ENCODE measurements at regions not wholly inside any gene's neighbourhood (a gene's known extent, or its start where the extent isn't known, plus 50 kb on each side); places are given as distances from the start of the nearest gene placed in this dataset.

DNA sequence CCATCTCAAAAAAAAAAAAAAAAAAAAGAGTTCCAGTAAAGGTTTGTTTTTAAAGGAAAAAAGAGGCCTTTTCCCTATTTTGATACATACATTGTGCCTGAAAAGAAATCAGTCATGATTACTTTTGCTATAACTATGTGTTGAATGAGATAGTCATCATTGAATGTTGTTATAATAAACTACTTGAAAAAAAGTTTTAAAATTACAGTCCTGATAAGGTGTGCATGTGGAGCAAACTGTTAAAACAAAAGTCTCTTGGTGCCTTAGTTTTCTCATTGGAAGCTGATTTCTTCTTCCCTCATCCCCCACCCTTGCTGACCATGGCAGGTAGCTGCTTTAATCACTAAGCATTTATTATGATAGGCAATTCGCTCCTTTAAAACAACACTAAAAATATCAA lies 172.3 kb upstream of the TBCA start:
- ATAC-seq: no peak
- H3K27me3 ChIP-seq (ENCODE audit: low read depth): peaks cover 19% of the 10 kb centered on the region
- H3K27ac ChIP-seq: no peak overlapping the region
- H3K36me3 ChIP-seq: no peaks in the 10 kb centered on the region
- intact Hi-C loops (cut with DNase I): no loop called here
- no peaks in the 10 kb centered on the region for H3K4me1 ChIP-seq
- no peak overlapping the region for H3K4me3 ChIP-seq
- no peaks in the 10 kb centered on the region for H3K9me3 ChIP-seq
- TF ChIP-seq CTCF (IDR thresholded peaks at IDR 0.05): no peak
- no peak for DNase-seq

- DNase-seq: no peak
- H3K4me1 ChIP-seq: no peaks in the 10 kb centered on the region
- no peak for ATAC-seq
- no peak overlapping the region for H3K4me3 ChIP-seq
- no peak overlapping the region for H3K27ac ChIP-seq
- H3K9me3 ChIP-seq: no peaks in the 10 kb centered on the region
- H3K36me3 ChIP-seq: no peaks in the 10 kb centered on the region
- peaks cover 19% of the 10 kb centered on the region for H3K27me3 ChIP-seq (ENCODE audit: low read depth)
- intact Hi-C loops (cut with DNase I): no loop called here
- TF ChIP-seq CTCF (IDR thresholded peaks at IDR 0.05): no peak
These were observed 170.9 kb upstream of the TBCA start for GRCh38 chr5:77947041-77947428.

DNA sequence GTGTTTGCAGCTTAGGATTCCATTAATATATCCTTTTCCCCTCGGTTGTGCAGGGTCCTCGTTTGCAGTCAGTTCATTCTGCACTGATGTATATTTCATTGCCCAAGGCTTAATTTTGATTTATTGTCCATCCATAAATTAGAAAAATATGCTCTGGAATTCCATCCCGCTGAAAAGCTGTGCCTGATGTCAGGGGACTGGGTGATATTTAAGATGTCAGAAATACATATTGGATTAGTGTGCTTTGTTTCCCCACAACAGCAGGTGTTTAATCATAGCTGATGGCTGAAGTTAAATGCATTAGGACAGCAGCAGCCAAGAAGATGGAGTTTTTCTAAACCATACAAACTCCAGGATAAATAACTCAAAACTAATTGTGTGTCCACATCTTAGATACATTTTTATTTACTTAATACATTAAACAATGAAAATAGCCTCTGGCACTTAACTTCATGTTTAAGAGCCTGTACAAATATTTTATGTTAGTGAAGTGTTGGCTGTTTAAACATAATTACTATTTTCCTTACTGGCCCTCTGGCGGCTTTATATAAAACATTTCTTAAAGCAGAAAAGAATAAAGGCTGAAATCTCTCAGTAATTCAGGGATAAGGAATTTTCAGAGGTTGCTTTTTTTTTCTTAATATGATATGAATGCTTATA lies 170.4 kb upstream of the TBCA start:
- Histone ChIP-seq H3K27me3 (ENCODE audit: low read depth) (peaks cover 24% of the 10 kb centered on the region), H3K4me1 (no peaks in the 10 kb centered on the region), H3K27ac (no peak overlapping the region), H3K9me3 (no peaks in the 10 kb centered on the region), H3K4me3 (no peak overlapping the region), H3K36me3 (no peaks in the 10 kb centered on the region)
- intact Hi-C loops (cut with DNase I): no loop called here
- no peak for TF ChIP-seq CTCF (IDR thresholded peaks at IDR 0.05)
- DNase-seq: no peak
- ATAC-seq: peak in 1 of 2 donors; percentile 29

DNA sequence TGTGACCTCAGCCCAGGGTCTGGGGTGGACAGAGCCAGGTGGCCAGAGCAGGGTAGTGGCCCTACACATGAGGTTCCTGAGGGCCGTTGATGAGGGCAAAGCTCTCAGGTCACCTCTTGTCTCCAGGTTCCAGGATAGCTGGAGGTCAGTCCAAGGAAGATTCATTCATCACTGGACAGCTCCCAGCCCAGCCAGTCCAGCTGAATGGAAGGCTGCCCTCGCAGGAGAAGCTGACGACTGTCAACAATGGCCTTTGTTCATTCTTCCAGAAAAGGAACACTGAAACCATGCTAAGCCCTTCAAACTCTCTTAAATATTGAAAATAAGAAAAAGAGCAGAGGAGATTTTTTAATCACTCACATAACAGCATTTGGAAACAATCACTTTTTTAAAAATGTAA lies 169.7 kb upstream of the TBCA start:
- intact Hi-C loops (cut with DNase I): no loop called here
- Histone ChIP-seq H3K4me3 (no peak overlapping the region), H3K9me3 (no peaks in the 10 kb centered on the region), H3K4me1 (no peaks in the 10 kb centered on the region), H3K27ac (no peak overlapping the region), H3K36me3 (no peaks in the 10 kb centered on the region), H3K27me3 (ENCODE audit: low read depth) (peaks cover 28% of the 10 kb centered on the region)
- DNase-seq (no peak), ATAC-seq (no peak)
- TF ChIP-seq CTCF (IDR thresholded peaks at IDR 0.05): no peak

- Histone ChIP-seq H3K27ac (no peak overlapping the region), H3K9me3 (no peaks in the 10 kb centered on the region), H3K27me3 (ENCODE audit: low read depth) (peaks cover 28% of the 10 kb centered on the region), H3K36me3 (no peaks in the 10 kb centered on the region), H3K4me1 (no peaks in the 10 kb centered on the region), H3K4me3 (no peak overlapping the region)
- intact Hi-C loops (cut with DNase I): no loop called here
- no peak for ATAC-seq
- DNase-seq: no peak
- no peak for TF ChIP-seq CTCF (IDR thresholded peaks at IDR 0.05)
These were observed 168.7 kb upstream of the TBCA start for GRCh38 chr5:77944757-77945340.
